Central memory CD4-positive, alpha-beta T cell (primary cell): ENCODE measurements at regions not wholly inside any gene's neighbourhood (a gene's known extent, or its start where the extent isn't known, plus 50 kb on each side); places are given as distances from the start of the nearest gene placed in this dataset.

Experiments used
- DNase-seq: peaks from one replicate; pipeline ENCODE4 v3.0.0; 2022

DNA sequence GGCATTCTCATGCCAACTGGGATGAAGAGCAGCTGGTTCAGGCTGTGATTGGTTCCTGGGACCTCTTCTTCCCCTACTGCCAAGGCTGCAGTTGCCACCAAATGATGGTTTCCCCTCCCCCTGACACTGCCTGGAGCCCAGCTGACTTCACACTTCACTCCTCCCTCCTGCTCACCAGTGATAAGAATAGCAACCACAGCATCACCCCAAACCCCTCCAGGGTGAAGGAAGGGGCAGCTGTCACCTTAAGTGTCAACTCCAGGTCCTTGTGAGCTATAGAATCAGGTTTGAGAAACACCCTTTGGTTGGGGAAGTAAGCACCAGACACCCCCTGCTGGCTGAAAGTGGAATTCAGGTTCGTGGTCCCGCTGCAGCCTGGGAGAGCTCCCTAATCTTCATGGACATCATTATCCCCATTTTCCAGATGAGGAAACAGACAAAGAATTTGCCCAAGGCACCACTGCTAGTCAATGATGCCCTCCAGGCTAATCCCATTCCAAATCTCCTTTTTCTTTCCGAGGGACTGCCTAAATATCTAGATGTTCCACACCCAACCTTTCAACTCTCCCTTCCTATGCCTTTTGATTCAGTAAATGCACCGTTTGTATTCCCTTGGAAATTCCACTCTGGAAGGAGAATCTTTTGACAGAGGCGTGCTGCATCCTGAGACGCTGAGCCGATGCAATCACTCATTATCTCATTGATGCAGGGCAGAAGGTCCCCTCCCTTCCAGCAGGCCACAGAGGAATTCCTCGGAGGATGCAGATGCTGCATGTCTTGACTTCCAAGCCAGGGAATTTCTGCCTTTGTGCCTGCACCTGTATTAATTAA lies 50.6 kb upstream of the UQCRFS1 start:
- peak; percentile 23 for DNase-seq

DNA sequence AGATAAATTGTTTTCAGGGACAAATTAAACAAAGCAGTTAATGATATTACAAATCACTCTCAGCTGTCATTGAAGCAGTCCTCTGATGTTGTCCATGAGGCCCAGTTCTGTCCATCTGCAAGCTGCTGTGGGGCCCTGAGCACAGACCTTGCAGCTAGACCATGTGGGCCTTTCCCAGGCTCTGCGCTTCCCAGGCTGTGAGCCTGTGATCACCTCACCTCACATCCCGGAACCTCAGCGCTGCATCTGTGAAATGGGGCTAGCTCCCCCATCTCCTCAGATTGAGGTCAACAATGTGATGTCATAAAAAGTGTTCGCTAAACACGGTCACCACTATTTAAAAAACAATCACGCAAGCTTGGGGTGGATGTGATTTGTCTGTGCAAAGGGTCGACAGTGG lies 51.9 kb upstream of the UQCRFS1 start:
- DNase-seq, result no peak

DNA sequence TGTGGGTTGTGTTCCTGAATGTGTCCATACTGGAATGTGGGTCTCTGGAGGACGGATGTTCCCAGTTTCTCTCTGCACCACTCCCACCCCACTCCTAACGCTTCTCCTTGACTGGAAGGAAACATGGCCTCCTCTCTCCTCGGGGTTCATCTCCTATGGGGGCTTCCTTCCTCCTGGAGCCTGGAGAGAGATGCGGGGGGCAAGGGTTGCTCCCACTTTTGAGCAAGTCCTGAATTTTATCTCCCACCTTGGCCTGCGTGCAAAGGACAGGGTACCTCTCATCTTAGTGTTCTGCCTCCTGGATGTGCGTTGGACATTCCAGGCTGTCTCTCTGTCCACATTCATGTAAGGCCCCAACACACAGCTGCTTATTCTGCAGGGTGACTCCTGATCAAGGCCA lies 52.5 kb upstream of the UQCRFS1 start:
- DNase-seq, result no peak

DNA sequence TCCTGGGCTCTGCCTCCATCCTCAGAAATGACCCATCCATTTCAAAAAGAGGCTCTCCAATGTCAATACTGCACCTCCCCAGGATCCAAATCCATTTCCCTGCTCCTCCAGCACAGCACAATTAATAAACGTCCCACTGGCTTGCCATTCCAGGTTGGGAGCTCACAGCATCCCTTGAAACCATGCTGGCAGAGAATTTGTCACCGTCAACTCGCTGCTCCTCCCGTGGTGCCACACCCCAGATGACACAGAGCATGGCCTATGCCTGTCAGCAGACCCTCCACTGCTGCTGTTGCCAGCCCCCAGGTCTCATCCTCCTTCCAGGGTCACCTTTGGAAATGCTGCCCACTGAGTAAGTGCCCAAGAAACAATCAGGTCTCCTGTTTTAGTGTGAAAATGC lies 53.0 kb upstream of the UQCRFS1 start:
- DNase-seq, result no peak

DNA sequence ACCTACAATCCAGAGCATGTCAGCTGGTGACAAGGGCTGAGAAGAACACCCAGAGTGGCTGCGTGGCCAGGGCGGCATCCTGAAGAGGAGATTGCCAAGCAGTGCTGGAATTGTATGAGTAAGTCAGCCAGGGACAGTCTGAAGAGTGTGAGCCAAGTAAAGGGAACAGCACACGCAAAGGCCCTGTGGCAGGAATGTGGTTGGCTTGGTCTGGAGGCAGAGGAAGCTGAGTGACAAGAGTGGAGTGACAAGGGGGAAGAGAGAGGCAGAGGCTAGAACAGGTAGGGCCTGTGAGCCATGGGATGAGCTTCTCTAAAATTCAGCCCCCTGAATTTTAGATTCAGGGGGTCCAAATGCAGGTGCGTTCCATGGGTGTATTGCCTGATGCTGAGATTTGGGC lies 53.7 kb upstream of the UQCRFS1 start:
- no peak for DNase-seq

DNA sequence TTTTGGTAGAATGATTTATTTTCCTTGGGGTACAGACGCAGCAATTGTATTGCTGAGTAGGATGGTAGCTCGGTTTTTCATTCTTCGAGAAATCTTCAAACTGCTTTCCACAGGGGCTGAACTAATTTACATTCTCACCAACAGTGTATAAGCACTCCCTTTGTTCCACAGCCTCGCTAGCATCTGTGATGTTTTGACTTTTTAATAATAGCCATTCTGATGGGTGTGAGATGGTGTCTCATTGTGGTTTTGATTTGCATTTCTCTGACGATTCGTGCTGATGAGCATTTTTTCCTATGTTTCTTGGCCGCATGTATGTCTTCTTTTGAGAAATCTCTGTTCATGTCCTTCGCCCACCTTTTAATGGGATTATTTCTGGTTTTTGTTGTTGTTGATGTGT lies 54.8 kb upstream of the UQCRFS1 start:
- DNase-seq, result no peak

DNA sequence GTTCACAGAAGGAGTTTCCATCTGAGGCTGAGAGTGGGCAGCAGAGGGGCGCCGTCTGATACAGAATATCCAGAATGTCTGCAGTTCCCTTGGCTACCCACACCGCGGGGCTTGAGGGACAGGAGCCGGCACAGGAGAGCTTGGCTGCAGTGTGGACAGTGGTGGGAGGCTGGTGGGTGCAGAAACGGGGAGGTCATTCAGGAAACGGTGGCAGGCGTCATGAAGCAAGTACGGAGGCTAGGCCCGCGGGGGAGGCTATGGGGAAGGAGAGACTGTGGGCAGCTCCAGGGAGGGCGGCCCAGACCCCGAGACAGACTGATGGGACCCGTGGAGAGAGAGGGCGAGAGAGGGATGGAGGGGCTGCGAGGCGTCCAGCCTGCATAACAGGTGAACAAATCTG lies 55.2 kb upstream of the UQCRFS1 start:
- DNase-seq, result no peak

DNA sequence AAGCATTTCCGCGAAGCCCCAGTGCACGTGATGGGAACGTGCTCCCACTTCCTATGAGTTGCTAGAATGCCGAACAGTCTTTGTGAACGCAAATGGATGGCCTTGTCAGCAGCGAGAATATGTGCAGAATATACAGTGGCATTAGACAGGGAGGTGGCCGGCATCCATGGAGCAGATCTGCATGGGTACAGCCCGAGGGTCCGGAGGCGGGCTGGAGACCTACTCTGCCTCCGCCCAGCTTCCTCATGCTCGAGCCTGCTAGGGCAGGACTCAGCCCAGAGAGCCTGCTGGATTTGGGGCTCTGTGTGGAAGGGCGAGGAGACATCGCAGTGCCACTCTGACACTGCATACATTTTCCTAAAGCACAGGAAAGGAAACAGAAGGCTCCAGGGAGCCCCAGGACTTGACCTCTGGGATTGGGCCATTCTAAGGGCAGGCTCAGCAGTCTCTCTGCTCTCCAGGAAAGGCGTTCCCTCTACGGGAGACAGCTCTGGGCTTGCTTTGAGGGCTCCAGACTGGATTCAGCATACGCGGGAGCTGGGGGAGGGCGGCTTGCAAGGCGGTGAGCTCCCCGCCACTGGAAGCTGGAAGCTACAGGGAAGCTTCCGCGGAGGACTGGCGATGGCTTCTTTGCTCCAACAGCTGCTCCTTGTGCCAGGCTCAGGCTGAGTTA lies 55.9 kb upstream of the UQCRFS1 start:
- no peak for DNase-seq

DNA sequence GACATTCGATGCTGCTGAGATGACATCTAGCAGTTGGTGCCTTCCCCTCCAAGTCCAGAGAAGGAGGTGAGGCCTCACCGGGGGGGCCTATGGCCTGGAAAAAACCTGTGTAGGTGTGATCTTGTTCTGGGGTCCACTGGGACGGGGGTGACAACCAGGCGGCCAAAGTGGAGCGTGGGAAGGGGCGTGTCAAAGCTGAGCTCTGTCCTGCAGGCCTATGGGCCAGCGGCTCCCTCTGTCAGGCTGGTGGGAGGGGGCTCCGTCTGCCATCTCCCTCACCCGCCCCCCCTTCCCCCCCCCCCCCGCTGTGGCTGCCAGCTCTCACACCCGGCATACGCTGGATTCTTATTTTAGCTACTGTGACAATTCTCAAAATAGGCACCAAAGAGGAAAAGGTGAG lies 56.7 kb upstream of the UQCRFS1 start:
- DNase-seq, result no peak

DNA sequence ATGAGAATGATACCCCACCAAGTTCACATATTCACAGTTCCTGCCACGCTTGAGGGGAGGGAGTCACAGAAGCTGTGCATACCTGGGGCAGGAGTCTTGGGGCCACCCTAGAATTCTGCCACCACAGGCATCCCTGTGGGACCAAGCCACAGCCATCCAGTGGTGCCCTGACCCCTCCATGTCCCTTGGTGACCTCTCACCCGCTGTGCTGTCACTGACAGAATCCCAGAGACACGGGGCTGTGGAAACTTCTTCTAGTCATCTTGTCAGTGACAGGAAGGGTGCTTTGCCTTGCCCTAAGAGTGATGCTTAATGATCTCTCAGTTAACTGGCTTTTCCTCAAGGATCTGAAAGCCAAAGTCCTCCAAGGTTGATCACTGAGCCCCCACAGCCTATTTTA lies 58.4 kb upstream of the UQCRFS1 start:
- no peak for DNase-seq

DNA sequence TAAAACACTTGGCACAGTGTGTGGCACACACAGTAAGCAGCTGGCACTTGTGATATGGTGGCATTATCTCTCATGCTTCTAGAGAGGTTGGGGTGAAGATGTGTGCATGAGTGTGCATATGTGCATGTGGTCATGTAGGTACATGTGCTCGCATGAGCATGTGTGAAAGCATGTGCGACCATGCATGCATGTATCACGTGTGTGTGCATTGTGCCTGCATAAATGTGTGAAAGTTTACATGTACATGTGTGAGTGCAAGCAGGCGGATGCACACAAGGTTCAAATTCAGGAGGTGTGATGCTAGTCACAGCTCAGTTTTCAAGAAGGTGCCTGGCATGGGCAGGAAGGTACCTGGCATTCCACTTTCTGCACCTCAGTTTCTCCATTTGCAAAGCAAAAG lies 59.0 kb upstream of the UQCRFS1 start:
- no peak for DNase-seq

DNA sequence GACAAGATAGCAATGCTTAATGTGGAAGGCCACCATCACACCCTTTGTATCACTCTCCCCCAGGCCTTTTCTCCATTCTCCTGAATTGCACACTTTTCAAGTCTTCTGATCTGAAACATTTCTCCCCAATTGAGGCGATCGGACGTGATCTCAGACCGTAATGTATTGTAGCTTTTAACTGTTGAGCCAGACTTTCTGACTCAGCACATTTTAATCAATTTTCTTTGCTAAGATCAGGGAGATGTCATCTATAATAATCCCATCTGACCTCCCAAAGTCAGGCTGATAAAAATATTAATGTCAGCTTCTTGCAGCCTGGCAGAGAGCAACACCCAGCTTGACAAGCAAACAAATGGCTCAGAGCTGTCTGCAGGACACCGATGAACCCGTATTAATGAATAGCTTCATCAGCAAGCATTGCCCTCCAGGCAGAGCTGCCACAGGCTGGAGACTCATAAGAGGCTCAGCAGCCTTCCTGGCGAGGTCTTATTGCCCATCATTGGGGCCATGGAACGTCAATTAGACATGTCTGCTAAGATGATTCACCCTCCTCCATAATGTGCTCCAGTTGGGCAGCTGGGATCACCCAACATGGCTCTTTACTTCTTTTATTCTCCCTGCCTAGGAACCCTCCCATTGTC lies 60.2 kb upstream of the UQCRFS1 start:
- no peak for DNase-seq

DNA sequence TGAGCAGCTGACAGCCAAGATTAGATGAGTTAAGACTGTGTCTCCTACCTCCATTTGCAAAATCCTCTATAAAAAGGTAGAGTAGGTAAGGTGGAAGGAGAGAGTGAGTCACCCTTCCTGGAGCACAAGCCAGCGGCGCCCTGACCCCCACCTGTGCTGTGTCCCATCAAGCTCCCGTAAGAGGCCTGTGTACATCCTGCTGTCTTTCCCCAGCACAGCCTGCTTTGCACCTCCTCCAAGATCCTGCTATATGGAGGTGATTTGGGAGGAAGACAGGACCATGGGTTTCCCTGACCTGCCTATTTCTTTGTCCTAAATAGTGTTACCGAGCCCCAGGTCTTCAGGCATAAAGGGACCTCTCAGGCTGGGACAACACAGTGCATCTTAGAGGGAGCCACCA lies 62.3 kb upstream of the UQCRFS1 start:
- DNase-seq, result no peak

DNA sequence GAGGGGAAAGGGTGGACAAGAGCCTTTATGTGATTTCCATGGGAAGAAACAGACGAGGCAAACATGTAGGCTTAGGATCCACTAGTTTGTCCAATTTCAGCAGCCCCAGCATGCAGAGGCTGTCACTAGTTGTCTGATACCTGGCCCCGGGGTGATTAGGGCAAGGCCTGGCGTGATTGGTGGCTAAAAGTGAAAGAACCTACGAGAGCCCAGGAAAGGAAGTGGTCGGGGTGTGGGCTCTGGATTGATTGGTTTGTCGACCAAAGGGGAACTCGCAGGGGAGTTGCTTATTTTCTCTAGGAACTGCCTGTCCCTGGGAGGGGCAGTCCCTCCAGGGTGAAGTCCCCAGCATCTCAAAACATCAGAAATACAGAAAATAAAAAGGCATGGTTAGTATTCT lies 64.2 kb upstream of the UQCRFS1 start:
- peak; percentile 66 for DNase-seq

DNA sequence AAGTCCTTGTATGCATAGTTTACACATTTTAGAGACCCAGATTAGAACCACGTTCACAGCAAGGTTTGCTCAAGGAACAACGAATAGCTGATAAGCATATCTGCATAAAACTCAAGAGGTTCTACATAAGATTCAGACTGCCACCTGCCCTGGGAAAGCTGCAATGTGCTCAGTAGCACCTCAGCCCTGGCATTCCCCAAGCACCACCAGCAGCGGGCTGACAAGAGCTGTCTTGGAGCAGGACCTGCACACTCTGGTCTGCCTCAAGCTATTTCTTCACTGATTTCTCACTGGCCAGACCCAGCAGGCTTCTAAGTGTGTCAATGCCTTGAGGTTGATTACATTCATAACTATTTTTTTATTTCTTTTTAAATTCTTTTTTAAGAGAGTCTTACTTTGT lies 65.8 kb upstream of the UQCRFS1 start:
- DNase-seq, result no peak

DNA sequence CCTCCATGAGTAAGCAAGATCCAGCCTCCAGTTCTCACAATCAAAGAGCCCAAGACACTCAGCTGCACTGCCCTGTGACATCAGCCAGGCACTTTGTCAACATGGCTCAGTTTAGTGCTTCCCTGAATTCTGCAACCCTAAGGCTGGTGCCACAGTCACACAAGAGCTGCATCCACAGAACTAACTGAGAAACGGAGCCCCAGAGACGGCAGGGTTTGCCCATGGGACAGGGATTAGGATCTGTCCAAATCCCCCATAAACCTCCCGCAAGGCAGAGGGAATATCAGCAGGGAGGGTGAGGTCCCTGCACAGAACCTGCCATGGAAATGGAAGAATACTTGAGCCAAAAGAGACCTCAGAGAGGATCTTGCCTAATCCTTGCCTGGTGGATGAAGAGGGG lies 70.4 kb upstream of the UQCRFS1 start:
- no peak for DNase-seq

DNA sequence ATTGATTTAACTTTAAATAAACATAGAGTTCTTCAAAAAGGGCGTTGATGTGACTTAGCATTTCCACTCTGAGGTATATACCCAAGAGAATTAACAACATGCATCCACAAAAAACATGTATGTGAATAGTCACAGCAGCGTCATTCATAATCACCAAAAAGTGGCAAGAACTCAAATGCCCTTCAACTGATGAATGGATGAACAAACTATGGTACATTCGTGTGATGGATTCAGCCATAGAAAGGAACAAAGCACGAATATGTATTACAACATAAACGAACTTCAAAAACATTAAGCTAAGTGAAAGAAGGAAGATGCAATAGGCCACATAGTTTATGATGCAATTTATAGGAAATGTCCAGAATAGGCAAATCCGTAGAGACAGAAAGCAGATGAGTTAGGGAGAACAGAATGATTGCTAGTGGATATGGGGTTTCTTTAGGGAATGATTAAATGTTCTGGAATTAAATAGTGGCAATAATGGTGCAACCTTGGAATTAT lies 72.3 kb upstream of the UQCRFS1 start:
- no peak for DNase-seq

DNA sequence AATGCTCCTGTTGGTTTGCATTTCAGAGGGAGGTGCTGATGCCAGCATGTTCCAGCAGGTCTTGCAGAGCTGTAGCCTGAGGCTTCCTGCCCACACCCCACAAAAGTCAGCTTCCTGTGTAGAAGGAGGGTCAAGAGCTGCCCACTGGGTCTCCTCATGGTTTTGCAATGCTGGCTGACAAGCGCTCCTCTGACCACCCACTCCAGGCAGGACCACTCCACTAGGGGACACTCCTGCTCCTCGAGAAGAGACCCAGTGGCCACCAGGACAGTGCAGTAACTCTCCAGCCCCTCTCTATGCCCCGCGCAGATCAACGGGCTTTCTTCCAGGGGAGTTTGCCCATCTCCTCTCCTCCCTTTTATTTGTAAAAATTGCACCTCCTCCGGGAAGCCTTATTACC lies 72.9 kb upstream of the UQCRFS1 start:
- no peak for DNase-seq

DNA sequence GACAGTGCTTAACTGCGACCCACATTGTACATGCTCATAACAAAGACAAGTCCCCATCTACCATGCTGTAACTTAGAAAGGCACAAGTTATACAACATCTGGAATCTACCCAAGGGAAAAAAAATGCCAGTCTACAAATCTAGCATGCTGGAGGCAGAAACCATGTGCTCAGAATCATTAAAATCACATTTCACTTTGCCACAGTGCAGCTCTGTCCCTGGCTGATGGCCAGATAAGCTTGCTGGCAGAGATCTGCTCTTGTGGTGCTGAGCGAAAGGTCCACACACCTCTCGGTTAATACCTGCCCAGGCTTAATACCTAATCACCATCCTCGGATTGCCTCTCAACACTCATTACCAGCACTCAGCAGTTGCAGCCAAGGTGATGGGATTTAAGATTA lies 74.1 kb upstream of the UQCRFS1 start:
- DNase-seq, result no peak

DNA sequence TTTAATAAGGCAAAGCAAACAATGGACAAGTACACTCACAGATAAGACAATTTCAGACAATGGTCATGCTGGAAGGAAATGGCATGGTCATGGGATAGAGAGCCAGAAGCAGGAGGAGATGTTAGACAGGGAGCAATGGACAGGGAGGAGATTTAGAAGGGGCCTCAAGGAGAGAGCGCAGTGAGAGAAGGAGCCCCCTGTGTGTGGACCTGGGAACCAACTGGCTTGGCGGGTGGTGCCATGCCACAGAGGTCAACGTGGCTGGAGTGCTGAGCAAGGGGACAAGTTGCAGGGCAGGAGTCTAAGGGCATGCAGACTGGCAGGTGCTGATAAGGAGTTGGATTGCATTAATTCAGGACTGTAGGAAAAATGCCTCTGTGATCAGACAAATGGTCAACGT lies 75.3 kb upstream of the UQCRFS1 start:
- DNase-seq, result no peak

DNA sequence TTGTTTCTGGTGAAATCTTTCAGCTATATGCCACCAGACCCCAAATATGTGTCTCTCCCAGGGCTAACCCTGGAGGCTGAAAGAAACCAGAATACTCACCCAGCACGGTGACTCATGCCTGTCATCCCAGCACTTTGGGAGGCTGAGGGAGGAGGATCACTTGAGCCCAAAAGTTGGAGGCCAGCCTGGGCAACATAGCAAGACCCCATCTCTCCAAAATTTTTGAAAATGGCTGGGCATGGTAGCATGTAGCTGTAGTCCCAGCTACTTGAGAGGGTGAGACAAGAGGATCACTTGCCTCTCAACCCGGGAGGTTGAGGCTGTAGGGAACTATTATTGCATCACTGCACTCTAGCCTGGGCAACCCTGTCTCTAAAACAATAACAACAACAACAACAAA lies 76.1 kb upstream of the UQCRFS1 start:
- no peak for DNase-seq

DNA sequence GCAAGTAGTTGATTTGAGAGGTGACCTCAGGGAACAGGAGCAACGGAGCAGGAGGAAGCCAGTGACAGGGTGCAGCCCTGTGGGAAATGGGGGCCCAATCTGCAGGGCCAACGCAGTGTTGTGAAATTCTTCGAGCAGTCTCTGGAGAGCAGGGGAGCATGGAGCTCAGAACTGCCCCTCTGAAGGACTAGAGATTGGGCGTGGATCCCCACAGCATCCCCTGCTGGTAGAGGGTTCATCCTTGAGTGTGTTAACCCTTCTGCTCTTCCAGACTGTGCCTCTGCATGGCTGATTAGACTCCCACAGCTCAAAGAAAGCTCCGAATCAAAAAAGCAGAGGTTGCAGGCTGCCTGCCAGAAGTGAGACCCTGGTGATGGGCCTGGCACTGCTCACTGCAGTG lies 77.9 kb upstream of the UQCRFS1 start:
- DNase-seq, result no peak

DNA sequence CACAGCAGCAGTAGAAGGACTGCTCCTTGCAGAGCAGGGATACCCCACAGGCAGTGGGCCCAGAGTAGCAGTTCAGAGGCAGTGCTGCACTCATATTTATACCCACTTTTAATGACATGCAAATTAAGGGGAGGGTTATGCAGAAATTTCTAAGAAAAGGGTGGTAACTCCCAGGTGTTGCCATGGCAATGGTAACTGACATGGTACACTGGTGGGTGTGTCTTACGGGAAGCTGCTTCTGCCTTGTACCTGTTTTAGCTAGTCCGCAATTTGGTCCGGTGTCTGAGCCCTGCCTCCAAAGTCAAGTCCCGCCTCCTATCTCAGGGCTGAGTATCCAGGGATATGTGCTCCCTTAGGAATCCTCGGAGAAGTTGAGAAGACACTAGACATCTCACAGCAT lies 79.2 kb upstream of the UQCRFS1 start:
- DNase-seq, result no peak

DNA sequence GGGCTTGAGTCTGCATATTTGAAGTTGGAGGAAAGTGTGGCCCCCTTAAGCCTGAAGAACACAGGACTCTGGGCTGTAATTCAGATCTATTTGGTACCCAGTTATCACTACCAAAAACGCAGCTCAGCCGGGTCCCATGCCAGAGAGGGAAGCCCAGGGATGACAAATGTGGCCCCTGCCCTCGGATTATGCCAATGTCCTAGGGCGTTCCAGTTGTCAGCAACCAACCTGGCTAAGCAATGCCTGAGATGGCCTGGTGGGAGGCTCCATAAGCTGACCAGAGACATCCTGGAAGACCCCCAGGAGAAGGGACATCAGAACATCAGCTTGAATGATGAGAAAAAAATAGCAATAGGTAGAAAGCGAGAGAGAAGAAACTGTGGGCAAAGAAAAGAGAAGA lies 79.6 kb upstream of the UQCRFS1 start:
- no peak for DNase-seq
